Epidermal melanocyte (primary cell): ENCODE measurements at regions not wholly inside any gene's neighbourhood (a gene's known extent, or its start where the extent isn't known, plus 50 kb on each side); places are given as distances from the start of the nearest gene placed in this dataset.
"Not testable (repeated sequence)": the region's sequence is repeated elsewhere in the genome, so short reads cannot be mapped to it uniquely, and the experiment has no call there.

Source experiments
- DNase-seq: peaks from one replicate; pipeline ENCODE4 v3.0.0; 2011; ENCODE audit warnings: low spot score; ENCODE audit not compliant: insufficient read length

DNA sequence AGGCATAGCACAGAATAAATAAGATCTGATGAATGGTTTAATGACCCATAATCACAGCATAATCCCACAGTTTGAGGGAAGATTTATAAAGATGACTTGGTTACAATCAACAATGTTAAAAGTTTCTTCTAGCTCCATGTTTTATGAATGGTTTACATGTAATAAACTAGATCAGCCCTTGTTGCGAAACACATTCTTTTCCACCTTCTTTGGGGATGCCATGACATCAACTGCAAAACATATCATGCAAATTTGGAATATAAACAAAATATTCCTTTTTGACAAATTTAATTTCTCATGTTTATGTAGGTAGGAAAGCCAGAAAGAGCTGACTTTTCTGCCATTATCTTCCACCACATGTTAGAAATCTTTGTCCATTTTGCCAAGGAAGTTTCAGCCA, 979.5 kb downstream of the MAT2B start:
- DNase-seq, result no peak

DNA sequence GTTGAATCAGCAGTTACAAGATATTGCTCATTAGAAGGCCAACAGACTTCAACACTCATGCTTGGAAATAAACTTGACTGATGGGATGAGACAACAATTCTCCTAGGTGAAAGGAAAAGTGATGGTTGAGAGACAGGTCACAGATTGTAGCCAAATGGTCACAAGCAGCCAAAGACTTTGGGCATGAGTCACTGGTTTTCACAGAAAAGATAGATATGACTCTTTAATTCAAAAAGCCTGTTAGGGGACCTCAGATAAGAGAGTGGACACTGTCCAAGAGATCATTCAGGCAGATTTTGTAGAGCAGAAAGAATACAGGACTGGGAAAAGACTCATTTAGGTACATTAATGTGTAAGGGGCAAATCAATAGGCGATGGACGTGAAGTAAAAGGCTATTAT, 982.5 kb downstream of the MAT2B start:
- DNase-seq, result no peak

DNA sequence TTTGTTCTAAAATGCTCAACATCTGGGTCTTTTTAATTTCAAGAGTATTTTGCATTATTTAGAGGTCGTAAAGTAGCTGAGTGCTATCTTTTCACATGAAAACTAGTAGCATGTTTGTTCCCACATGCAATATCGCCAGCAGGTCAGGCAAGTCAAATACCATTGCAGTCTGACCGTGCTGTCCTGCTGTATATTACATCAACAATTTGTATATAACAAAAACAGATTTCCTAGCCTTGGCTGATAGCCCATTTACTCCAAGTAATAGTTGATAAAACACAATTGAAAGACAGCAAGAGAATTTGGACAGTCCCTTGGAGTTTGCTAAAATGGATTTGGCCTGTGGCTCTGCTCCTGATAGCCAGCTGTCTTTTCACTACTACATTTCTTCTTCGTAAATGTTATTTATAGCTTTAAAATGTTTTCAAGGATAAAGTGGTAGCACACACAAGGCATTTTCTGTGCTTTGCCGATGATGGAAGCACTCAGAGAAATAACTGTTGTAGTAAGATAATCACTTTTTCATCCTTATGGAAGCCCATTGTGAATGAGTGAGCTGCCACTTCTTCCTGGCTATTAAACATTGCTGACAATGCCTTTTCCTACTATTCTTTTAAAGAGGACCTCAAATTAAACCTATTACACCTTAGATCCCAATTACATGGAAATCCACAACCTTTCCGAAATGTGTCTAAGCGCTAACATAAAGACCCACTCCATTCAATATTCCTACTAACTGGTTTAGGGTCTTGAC, 992.1 kb downstream of the MAT2B start:
- DNase-seq, result no peak

DNA sequence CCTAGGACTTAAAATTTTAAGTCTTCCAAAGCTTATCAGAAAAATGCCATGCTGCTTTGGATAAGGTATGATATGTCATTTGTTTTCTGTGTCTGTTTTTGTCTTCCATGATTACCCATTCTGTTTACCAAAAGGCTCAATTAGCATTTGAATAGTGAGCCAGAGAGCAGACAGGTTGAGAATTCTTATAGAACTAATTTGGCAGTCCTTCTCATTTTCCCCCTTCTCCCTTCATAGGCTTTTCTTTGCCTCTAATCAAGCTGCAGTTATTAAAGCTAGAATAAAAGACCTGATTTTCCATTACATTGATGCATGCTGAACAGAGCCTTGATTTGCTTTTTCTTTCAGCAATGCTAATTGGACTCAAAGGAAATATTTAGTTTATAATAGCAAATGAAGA, 993.0 kb downstream of the MAT2B start:
- no peak for DNase-seq

DNA sequence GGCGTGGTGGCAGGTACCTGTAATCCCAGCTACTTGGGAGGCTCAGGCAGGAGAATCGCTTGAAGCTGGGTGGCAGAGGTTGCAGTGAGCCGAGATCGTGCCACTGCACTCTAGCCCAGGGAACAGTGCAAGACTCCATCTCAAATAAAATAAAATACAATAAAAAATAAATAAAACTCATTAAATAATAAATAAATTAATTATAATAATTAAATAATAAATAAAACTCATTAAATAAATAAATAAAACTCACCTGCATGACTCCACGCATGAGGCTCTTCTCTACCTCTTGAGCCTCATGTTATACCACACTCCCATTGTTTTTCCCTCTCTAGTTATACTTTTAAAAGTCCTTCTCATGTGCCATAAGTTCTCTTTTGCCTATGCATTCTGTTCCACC, 995.4 kb downstream of the MAT2B start:
- no peak for DNase-seq

DNA sequence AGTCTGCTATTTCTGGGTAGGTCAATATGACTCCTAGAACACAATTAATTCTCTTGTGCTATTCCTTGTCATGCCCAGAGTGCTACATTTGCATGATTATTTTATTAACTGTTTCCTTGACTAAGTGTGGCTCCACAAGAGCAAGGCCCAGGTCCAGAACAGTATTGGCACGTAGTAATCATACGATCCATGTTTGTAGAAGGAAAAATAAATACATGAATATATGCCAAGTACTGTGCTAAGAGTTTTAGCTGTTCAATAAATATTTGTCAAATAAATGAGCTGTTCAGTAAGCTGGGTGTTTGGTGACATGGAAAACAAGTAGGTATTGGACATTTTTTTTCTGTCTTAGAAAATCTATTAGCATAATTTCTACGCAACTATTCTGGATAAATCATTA, 995.9 kb downstream of the MAT2B start:
- no peak for DNase-seq

DNA sequence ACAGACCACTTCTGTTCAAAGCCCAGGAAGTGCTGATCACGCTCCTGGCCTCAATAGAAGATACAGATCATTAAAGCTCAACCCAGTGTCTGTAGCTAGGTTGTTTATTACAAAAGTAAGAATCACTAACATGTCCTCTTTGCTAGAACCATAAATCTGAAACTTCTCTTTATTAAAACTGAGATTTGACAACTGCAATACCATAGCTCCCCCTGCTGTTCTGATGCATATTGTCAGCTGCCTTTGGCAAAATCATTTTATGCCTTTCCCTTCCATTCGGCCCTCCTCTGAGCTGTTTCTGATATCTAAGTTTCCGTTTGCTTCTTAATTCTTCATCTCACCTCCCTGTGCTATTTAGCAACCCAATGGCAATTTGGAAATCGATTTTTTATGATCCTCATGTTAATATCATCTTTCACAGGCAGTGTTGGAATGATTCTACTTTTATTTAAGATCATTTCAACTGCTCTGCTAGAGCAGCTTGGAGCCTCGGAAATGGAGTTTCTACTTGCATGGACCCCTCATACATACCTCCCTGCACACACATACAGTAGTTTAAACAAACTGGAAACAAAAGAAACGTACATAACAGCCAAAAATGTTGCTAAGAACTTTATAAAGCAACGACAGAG, 998.8 kb downstream of the MAT2B start:
- DNase-seq, result no peak

DNA sequence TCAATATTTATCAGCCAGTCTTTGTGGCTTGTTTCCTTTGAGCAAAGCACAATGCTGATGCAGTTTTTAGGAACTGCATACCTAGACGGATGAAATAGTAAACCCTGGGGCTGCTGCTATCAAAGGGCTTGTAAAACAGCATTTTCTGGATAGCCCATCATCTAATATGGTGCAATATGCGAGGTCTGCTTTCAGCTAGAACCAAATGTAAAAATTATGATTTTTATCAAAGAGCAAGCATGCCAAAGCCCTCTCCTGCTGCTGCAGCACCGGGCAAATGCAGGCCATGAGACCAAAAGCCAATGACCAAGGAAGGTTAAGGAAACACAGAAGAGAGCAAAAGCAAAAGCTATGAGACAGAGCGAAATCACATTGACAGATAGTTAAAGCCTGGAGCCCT, 1000.4 kb downstream of the MAT2B start:
- DNase-seq, result no peak

DNA sequence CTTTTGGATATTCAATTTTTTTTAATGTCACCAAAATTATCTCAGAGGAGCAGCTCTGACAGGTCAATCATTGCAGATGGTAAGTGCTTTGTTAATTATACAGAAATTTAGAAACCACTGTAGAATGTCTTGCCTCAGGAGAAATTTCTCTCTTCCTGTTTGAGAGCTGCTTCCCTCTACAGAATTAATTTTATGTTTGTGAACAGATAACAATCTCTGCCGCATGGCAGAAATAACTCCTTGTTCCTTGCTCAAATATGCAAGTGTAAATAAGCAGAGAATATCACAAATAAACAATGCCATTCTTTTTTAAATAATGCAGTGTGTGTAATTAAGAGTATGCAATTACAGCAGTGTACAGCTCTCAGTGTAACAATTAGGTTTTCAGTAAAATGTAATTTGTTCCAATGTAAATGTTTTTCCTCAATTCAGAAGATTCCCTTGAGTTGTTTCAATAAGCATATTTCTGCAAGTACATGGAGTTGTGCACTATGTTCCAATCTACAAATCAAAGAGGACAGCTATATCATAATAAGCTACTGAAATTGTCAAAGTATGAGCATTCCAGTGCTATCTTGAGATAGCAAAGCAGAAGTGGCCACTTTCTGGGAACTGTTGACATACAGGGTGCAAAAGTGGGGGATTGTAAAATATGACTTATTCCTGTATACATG, 1012.8 kb downstream of the MAT2B start:
- no peak for DNase-seq

DNA sequence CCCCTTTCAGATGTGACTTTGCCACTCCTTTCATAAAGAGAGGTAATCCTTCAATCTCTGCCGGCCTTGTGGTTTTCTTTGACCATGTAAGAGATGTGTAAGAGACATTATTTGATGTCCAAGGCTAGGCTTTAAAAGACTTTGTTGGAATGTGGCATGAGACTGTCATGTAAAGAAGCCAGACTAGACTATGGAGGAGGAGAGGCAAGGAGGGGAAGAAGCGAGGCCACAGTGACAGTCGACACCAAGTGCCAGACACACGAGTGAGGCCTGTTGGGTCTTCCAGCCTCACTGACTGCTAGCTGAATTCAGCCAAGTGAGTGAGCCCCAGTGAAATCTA, 1013.3 kb downstream of the MAT2B start:
- DNase-seq, result no peak

DNA sequence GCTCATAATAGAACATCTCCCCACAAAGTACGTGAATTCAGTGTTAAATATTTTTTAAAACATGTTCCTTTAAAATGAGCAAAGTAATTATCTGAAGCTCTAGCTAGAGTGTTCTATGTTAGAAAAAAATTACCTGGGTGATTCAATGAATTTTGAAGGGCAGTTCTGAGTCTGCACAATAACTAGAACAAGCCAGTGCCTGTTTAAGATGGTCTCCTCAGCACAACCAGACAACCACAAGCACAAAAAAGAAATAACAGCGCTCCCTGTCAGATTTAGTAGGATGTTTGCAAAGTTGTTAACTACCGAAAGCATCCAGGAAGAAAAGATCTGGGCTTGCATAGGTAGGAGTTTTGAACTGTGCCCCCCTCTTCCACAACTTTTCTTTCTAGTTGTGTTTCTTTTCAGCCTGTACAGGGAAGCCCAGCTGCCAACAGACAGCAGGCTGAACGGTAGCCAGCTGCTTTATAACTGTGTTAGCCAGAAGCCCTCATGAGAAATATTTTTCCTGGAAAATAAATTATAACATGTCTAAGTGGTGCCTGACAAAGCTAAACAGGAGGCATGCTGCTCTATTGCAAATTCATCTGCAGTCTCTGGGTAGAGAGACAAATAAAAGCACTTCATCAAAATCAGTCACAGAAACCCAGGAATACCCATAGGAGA, 1026.9 kb downstream of the MAT2B start:
- DNase-seq, result no peak

DNA sequence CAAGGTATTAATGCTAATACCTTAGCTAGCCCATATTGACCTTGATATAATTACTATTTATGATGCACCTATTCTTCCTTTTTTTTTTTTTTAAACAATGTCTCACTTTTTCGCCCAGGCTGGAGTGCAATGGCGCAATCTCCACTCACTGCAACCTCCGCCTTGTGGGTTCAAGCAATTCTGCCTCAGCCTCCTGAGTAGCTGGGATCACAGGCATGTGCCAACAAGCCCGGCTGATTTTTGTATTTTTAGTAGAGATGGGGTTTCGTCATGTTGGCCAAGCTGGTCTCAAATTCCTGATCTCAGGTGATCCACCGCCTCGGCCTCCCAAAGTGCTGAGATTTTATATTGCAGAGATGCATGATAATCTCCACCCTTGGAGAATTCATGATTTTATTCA, 1028.0 kb downstream of the MAT2B start:
- DNase-seq, result not testable (repeated sequence)

DNA sequence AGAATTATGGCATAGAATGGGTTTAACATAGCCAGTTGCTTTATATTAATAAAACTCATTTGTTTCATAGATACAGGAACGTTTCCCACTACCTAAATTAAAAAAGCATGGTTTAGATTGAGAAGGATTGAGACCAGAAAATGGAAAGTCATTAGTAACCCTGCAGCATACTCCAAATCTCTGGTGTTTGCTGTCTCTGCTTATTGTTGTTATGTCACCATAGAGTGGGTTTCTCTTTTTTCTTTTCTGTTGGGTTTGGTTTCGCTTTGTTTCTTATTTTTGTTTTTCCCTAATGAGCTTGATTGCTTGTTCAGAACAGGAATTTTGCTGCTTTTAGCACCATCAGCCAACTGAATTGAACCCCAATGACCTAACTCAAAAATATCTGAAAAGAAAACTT, 1034.8 kb downstream of the MAT2B start:
- no peak for DNase-seq

DNA sequence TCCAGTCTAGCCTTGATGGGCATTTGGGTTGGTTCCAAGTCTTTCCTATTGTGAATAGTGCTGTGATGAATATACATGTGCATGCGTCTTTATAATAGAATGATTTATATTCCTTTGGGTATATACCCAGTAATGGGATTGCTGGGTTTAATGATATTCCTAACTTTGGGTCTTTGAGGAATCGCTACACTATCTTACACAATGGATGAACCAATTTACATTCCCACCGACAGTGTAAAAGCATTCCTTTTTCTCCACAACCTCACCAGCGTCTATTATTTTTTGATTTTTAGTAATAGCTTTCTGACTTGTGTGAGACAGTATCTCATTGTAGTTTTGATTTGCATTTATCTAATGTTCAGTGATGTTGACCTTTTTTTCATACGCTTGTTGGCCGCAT, 1040.1 kb downstream of the MAT2B start:
- no peak for DNase-seq

DNA sequence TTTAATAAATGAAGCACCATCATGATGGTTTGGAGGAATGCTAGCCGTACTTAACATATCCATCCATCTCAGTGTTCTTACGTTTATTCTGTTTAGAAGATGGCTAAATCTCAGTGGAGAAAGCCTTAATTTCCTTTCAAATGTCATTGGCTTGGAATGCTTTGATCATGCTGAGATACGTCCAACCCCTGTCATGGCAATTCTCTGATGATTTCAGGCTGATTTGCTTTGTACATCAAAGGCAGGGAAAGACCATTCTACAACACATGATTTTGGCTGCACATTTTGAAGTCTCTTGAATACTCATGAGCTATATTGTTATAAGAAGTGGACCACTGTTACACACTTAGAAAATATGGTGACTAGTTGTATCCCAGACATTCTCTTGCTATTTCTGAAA, 1048.4 kb downstream of the MAT2B start:
- DNase-seq, result no peak

DNA sequence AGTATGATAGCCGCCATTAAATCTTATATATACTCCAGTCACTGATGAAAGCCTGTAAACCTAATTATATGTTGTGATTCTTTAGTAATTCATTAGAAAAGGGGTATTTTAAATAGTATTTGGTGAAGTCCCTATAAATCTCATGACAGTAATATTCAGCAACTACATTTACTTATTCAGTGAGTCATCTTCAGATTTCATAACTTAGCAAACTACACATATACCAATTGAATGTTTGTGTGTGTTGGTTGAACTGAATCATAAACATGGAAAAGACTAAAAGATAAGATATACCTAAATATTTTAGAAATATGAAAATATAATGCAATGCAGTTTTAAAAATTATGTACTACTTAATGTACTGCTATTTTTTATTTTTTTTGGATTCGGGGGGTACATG, 1050.4 kb downstream of the MAT2B start:
- no peak for DNase-seq

DNA sequence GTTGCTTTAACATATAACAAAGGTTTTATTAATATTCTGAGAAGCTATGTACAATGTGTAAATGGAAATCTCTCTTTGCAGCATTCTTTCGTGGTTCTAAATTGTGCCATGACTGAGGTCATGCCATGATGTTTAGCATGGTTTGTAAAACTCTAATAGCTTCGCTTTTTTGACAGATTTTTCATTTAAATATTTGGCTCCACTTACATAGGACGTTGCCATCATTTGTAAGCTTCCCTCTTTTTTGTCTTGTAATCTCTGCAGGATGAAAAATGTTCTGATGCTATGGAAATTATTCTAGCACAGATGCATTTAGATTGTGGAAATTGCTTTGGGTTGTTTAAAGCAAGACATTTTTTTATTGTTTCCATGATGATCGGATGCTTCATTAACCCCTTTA, 1054.8 kb downstream of the MAT2B start:
- no peak for DNase-seq

DNA sequence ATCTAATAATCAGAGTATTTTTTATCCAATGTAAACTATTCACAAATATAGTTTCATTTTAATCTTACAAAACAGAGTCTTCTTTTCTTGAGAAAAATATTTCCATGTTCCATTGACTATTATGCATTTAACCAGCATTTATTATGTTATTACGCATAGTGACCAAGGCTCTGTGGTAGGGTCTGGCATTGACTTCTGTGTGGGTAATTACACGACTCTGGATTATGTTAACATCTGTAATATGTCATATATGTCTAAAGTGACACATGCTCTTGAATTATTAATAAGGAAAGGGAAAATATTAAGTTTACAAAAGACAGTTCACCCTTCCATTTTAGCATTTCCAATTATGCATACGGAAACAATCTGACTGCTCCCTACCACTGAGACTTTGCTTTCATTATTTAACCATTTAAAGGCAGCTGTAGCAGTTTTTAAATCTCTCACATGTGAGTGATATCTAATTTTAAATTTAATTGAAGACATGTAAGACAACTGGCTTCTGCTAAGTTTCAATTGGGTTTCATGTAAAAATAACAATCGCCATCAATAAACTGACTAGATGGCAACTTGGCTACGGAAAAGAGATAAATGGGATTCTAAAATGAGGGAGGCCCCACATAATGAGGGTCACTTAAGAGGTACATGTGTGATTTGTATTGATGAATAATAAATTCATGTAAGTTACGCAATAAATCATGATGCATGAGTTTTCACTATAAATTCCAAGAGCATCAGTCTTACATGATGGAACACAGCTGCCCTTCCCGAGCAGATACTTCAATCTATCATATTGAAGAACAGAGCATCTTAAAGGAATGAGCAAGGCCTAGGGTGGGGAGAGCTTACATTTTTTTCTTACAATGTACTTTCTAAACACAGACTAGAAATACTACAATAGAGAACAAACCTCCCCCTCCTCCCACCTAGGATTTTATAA, 1056.8 kb downstream of the MAT2B start:
- DNase-seq, result no peak

DNA sequence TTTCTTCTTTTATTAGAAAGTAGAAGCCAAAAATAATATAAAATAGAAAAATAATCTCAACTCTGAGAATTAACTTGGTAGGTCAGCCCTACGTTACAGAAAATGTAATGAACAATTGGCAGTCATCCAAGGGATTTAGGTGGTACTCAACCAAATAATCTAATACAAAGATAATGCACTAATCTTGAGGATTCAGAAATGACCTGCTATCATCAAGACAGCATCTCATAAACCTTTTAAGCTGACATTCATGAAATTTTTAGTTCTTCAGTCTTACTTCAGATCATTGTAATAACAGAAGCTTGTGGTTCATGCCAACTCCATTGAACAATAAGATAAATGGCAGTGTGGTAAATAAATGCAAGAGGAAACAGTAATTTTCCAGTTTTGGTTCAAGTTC, 1058.0 kb downstream of the MAT2B start:
- DNase-seq, result no peak

DNA sequence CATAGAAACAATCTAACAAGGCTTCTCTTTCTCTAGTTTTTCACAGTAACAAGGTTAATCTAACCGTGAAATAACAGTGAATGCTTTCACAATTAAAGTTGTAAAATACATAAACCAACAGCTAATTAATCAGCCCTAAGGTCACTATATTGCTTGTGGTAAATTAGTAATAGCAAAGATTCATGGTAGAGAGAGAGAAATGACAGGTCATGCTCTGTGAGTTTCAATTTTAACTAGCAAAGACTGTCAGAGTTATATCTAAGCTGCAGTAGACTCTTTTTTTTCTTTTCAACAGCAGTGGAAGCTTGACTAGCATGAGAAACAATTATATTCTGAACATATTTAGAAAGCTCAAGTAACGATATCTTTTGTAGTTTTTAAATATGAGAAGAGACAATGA, 1068.0 kb downstream of the MAT2B start:
- no peak for DNase-seq

DNA sequence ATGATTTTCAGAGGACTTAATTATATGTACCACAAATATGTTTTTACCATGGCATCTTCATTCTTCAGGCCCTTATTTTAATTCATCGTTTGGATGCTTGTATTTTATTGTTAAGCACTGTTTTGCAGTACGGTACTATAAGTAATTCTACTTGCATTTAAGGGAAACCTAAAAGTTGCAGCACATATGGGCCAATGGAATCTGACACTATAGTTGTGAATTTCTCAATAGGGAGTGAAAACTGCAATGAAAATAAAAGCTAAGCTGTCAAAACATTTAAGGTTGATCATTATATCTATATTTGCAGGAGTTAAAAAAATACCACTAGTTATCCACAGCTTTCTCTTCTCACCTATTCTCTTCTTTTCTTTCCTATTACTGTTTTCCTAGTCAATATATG, 1071.8 kb downstream of the MAT2B start:
- no peak for DNase-seq
